NOMO-1 treated with DMSO at 0.1 percent for 48 hours (cell line): ENCODE measurements at regions not wholly inside any gene's neighbourhood (a gene's known extent, or its start where the extent isn't known, plus 50 kb on each side); places are given as distances from the start of the nearest gene placed in this dataset.

Experiments used
- DNase-seq: peaks from one replicate; lab custom pipeline; 2025; ENCODE audit not compliant: unreplicated experiment; lab: John Stamatoyannopoulos, UW

GRCh38 chr11:70755410-70756158 lies 357.3 kb downstream of the CTTN start:
- DNase-seq, result peak; percentile 41

- DNase-seq, result no peak
Observed at GRCh38 chr11:70756341-70756740, 358.0 kb downstream of the CTTN start.

DNA sequence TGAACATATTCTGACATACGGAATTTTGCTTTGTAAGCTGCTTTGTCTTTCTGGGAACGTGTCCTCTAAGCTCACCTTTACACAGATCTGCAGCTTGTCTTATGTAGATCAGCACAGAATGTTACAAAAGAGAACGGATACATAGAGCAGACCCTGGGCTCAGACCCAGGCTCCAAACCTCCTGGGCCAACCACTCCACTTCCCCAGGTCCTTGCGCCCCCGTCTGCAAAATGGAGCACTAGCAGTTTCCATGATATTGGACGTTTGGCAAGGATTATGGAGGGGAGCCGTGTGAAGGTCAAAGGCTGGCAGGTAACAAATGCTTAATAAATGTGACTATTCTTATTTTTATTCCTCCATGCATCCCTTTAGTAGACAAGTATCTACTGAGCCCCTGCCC lies 358.4 kb downstream of the CTTN start:
- DNase-seq, result no peak

DNA sequence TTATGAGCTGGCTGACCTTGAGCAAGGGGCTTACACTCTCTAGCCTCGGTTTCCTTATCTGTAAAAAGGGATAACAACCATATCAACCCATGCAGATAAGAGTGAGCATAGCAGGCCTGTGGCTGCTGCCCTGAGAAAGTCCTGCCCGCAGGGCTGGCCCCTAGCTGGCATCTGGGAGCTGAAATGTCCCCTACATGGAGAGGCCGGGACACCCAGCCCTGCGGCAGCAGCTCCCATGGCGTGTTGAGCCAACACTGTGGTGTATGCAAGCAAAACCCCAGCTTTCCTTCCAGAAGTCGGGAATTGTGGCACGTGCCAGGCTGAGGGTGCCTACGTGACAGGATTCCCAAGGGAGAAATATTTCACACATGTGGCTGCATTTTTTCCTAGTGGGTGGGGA lies 358.9 kb downstream of the CTTN start:
- no peak for DNase-seq

DNA sequence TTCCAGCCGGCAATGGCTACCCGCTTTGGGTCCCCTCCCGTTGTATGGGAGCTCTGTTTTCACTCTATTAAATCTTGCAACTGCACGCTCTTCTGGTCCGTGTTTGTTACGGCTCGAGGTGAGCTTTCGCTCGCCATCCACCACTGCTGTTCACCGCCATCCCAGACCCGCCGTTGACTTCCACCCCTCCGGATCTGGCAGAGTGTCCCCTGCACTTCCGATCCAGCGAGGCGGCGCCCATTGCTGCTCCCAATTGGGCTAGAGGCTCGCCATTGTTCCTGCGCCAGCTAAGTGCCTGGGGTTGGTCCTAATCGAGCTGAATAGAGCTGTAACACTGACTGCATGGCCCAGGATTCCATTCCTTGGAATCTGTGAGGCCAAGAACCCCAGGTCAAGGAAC lies 359.9 kb downstream of the CTTN start:
- DNase-seq, result no peak

DNA sequence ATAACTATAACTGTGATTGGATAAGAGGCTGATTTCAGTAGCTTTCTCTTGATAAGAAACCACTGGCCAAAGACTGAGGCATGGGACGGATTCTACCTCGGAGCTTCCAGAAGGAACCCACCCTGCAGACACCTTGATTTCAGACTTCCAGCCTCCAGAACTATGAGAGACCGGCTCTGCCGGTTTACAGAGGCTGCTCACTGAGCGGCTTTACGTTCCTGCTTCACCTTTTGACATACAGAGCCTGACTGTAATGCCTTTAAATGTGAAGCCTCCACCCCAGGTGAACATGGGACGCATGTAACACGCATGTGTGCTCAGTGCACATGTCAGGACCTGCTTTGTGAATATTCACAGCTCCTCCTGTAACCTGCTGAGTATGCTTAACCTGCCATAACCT lies 361.5 kb downstream of the CTTN start:
- DNase-seq, result no peak

GRCh38 chr11:70760416-70761020 lies 362.2 kb downstream of the CTTN start:
- no peak for DNase-seq

GRCh38 chr11:70761094-70761907 lies 363.0 kb downstream of the CTTN start:
- no peak for DNase-seq

GRCh38 chr11:70761908-70762337 lies 363.6 kb downstream of the CTTN start:
- DNase-seq, result no peak

DNA sequence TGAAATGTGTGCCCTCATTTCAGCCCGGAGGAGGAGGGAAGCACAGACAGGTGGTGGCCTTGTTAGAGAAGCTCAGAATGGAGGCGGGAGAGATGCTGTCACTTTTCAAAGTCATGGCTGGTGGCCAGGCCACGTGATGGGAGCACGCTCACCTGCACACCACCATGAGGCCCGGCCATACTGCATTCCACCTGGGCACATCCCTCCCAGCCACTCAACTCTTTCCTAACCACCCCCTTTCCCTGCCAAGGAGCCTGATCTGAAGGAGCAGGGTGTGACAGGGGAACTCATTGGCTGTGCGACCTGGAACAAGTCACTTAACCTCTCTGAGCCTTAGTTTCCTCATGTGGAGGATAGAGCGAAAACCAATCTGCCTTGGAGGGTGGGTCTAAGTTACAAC lies 364.5 kb downstream of the CTTN start:
- no peak for DNase-seq

GRCh38 chr11:70763606-70764005 lies 365.3 kb downstream of the CTTN start:
- no peak for DNase-seq

DNA sequence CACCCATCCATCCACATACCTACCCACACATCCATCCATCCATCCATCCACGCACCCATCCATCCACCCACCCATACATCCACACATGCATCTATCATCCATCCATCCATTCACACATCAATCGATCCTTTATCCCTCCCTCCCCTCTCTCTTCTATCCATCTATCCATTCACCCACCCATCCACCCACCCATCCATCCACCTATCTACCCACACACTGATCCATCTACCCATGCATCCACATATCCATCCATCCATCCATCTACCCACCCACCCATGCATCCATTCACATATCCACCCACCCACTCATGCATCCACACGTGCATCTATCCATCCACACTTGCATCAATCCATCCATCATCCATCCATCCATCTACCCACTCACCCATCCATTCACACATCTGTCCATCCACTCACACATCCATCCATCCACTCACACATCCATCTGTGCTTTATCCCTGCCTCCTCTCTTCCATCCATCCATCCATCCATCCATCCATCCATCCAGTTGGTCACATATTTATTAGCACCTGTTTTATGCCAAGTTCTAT lies 366.1 kb downstream of the CTTN start:
- no peak for DNase-seq

DNA sequence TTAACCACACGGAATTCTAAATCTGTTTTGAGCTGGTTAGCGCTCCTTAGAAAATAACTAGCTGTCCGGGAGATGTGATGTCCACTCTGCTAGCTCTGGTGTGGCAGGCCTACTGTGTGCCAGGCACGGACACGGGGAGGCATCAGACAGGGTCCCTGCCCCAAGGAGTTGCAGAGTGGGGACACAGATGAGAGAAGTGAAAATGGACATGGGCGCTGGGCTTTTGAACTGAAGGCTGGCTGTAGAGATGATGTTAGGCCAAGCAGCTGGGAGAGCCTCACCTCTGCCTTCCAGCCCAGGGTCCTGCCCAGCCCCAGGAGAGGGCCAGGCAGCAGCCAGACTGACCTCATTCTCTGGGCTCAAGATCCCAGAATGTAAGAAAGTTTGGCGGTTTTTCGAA lies 368.6 kb downstream of the CTTN start:
- DNase-seq, result no peak

- no peak for DNase-seq
Observed at GRCh38 chr11:70768346-70769095, 370.2 kb downstream of the CTTN start.

DNA sequence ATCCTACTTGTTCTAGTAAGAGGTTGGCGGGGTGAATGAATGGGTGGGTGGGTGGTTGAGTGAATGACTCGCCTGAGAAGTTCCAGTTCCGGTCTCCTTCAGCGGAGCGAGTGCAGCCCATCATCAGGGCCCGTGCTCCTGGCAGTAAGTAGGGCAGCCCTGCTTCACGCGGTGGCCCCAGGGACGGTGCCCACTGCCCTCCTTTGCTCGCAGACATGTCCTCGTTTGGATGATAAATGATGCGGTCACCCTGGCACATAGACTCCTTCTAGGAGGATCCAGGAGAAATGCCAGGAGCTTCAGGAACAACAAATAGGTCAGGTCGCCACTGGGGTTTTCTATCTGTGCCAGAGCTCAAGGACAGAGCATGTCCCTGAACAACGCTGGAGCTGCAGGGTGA lies 370.8 kb downstream of the CTTN start:
- DNase-seq, result no peak

DNA sequence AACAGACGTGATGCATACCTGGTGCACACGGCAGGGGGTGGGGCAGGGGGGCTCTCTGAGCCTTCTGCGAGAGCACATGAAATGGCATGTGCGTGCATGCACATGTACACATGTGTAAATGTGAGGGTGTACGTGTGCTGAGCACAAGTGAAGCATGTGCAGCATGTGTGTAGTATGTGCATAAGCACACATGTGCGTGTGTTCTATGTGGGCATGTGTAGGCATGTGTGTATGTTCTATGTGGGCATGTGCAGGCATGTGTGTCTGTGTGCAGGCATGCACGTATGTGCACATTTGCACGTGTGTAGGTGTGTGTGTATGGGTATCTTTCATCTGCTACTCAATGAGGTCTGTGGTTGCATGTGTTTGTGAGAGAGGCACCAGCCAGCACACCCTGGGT lies 371.2 kb downstream of the CTTN start:
- no peak for DNase-seq

- DNase-seq, result no peak
Observed at GRCh38 chr11:70771099-70771885, 373.0 kb downstream of the CTTN start.

DNA sequence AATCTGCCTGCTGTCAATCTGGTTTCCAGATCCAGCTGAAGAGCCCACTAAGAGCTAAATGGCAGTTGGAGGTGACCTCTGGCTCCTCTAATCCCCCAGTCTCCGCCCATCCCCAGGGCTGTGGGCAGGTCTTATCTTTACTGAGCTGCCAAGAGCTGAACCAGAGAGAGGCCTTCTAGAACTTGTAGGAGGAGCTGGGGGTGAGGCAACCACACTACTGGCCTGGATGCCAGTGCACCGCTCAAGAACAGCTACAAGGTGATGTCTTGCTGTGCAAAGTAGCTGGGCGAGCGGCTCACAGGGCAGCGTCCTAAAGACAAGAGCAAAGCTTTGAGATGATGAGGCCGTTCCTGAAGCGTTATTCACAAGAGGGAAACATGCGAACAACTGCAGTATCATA lies 374.6 kb downstream of the CTTN start:
- DNase-seq, result no peak

GRCh38 chr11:70775386-70776075 lies 377.2 kb downstream of the CTTN start:
- DNase-seq, result no peak
